ENCODE measurements at regions not wholly inside any gene's neighbourhood (a gene's known extent, or its start where the extent isn't known, plus 50 kb on each side); places are given as distances from the start of the nearest gene placed in this dataset.
"Not testable (repeated sequence)": the region's sequence is repeated elsewhere in the genome, so short reads cannot be mapped to it uniquely, and the experiment has no call there.

GRCh38 chr9:71361357-71361756 lies 239.9 kb upstream of the TRPM3 start:
- no peak for DNase-seq

- DNase-seq, result no peak
Measured at GRCh38 chr9:71357346-71357745, 235.9 kb upstream of the TRPM3 start.

GRCh38 chr9:71355884-71356283 lies 234.5 kb upstream of the TRPM3 start:
- no peak for DNase-seq

- DNase-seq, result no peak
Measured at GRCh38 chr9:71353720-71354119, 232.3 kb upstream of the TRPM3 start.

- DNase-seq, result no peak
Measured at GRCh38 chr9:71352837-71353236, 231.4 kb upstream of the TRPM3 start.

- no peak for DNase-seq
Measured at GRCh38 chr9:71349218-71349617, 227.8 kb upstream of the TRPM3 start.

GRCh38 chr9:71333321-71333720 lies 211.9 kb upstream of the TRPM3 start:
- no peak for DNase-seq

GRCh38 chr9:71331603-71332002 lies 210.2 kb upstream of the TRPM3 start:
- DNase-seq, result no peak

GRCh38 chr9:71329873-71330272 lies 208.5 kb upstream of the TRPM3 start:
- DNase-seq, result no peak

GRCh38 chr9:71326360-71326759 lies 204.9 kb upstream of the TRPM3 start:
- no peak for DNase-seq

- no peak for DNase-seq
Measured at GRCh38 chr9:71323357-71323756, 201.9 kb upstream of the TRPM3 start.

- no peak for DNase-seq
Measured at GRCh38 chr9:71322311-71322710, 200.9 kb upstream of the TRPM3 start.

GRCh38 chr9:71308454-71308853 lies 187.0 kb upstream of the TRPM3 start:
- no peak for DNase-seq

GRCh38 chr9:71306134-71306533 lies 184.7 kb upstream of the TRPM3 start:
- DNase-seq, result no peak

GRCh38 chr9:71303351-71303750 lies 181.9 kb upstream of the TRPM3 start:
- DNase-seq, result no peak

GRCh38 chr9:71302776-71303175 lies 181.4 kb upstream of the TRPM3 start:
- DNase-seq, result no peak

GRCh38 chr9:71295928-71296327 lies 174.5 kb upstream of the TRPM3 start:
- DNase-seq, result no peak

GRCh38 chr9:71286146-71286545 lies 164.7 kb upstream of the TRPM3 start:
- no peak for DNase-seq

GRCh38 chr9:71285191-71285656 lies 163.8 kb upstream of the TRPM3 start:
- no peak for DNase-seq

- DNase-seq, result not testable (repeated sequence)
Measured at GRCh38 chr9:71282116-71282515, 160.7 kb upstream of the TRPM3 start.

- DNase-seq, result no peak
Measured at GRCh38 chr9:71279151-71279739, 157.8 kb upstream of the TRPM3 start.

GRCh38 chr9:71273613-71274012 lies 152.2 kb upstream of the TRPM3 start:
- DNase-seq, result no peak

- DNase-seq, result no peak
Measured at GRCh38 chr9:71271602-71272001, 150.2 kb upstream of the TRPM3 start.

- no peak for DNase-seq
Measured at GRCh38 chr9:71270554-71270953, 149.1 kb upstream of the TRPM3 start.

GRCh38 chr9:71269859-71270258 lies 148.4 kb upstream of the TRPM3 start:
- DNase-seq, result no peak

Measured in left hindlimb (tissue), 1 donor.